ENCODE measurements at regions not wholly inside any gene's neighbourhood (a gene's known extent, or its start where the extent isn't known, plus 50 kb on each side); places are given as distances from the start of the nearest gene placed in this dataset.

GRCh38 chr22:26756675-26757293 is 99.4 kb downstream of the MIAT start:
- Mint-ChIP-seq H3K27me3 (ENCODE audit: low read depth) (no peaks in the 10 kb centered on the region), H3K4me1 (ENCODE audit: low read depth) (no peaks in the 10 kb centered on the region), H3K4me3 (no peak overlapping the region), H3K9me3 (ENCODE audit: insufficient read depth) (no peaks in the 10 kb centered on the region), H3K27ac (no peak overlapping the region), H3K36me3 (ENCODE audit: low read depth) (no peaks in the 10 kb centered on the region)
- ATAC-seq (peak; percentile 61), DNase-seq (peak; percentile 52)
- CTCF ChIA-PET, result interaction anchor here (0.7 to 2.6 kb wide), 7 partner anchors 11 to 252 kb away, joined by 3 to 8 read pairs (median 3); no protein-coding TSS in a partner anchor
- POLR2A ChIA-PET, result no interaction called here

GRCh38 chr22:26757496-26757895 is 100.1 kb downstream of the MIAT start:
- Mint-ChIP-seq H3K27ac (no peak overlapping the region), H3K9me3 (ENCODE audit: insufficient read depth) (no peaks in the 10 kb centered on the region), H3K27me3 (ENCODE audit: low read depth) (no peaks in the 10 kb centered on the region), H3K4me1 (ENCODE audit: low read depth) (no peaks in the 10 kb centered on the region), H3K36me3 (ENCODE audit: low read depth) (no peaks in the 10 kb centered on the region), H3K4me3 (no peak overlapping the region)
- ChIA-PET POLR2A (no interaction called here), CTCF (interaction anchor here (2.6 kb wide), 1 partner anchor 79 kb away, joined by 8 read pairs; no protein-coding TSS in a partner anchor)
- DNase-seq, result no peak
- no peak for ATAC-seq

- peaks cover 18% of the 10 kb centered on the region for H3K4me1 Mint-ChIP-seq (ENCODE audit: low read depth)
- ATAC-seq, result no peak
Observed at GRCh38 chr22:26762503-26763472, 105.4 kb downstream of the MIAT start.

DNA sequence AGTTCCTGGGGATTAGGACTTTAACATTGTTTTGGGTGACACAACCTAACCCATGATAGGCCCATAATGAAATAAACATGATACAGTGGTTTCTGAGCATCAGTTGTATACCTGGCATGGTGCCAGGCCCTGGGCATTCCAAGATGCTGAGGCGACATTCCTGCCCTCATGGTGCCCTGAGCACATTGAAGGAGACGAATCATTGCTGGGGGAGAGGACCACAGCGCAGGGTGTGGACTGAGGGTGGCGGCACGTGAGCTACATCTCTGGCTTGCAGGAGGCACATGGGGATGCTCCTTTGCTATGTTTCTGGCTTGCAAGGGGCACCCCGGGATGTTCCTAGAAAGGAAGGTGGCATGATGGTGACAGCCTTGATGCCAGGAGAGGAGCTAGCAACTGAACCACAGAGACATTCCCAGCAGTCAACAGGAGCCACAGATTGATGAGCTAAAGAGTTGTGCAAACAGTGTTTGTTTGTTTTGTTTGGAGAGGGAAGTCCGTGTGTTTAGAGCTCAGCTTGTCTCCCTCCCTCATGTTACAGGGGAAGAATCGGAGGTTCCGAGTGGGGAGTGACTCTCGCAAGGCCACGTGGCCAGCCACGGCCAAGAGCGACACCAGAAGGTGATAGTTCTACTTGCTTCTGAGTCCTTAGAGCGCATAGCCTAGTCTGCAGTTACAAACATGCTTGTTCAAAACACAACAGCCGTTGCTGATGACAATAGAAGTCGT is 106.4 kb downstream of the MIAT start:
- CTCF ChIA-PET, result no interaction called here
- ATAC-seq, result no peak

More at GRCh38 chr22:26762503-26763472, 105.4 kb downstream of the MIAT start:
- no peak overlapping the region for H3K4me3 Mint-ChIP-seq
- peaks cover 3% of the 10 kb centered on the region for H3K36me3 Mint-ChIP-seq (ENCODE audit: low read depth)
- no peaks in the 10 kb centered on the region for H3K27me3 Mint-ChIP-seq (ENCODE audit: low read depth)
- POLR2A ChIA-PET, result no interaction called here
- no peak for DNase-seq
- no peaks in the 10 kb centered on the region for H3K9me3 Mint-ChIP-seq (ENCODE audit: insufficient read depth)
- no peak overlapping the region for H3K27ac Mint-ChIP-seq
- CTCF ChIA-PET, result no interaction called here

GRCh38 chr22:26766510-26767350 is 109.3 kb downstream of the MIAT start:
- Mint-ChIP-seq H3K4me1 (ENCODE audit: low read depth) (peaks cover 19% of the 10 kb centered on the region), H3K27me3 (ENCODE audit: low read depth) (peaks cover 3% of the 10 kb centered on the region), H3K27ac (no peak overlapping the region), H3K9me3 (ENCODE audit: insufficient read depth) (no peaks in the 10 kb centered on the region), H3K36me3 (ENCODE audit: low read depth) (peaks cover 3% of the 10 kb centered on the region), H3K4me3 (no peak overlapping the region)
- ATAC-seq, result no peak
- DNase-seq, result peak; percentile 35
- ChIA-PET CTCF (no interaction called here), POLR2A (no interaction called here)

More for the DNA sequence above, 106.4 kb downstream of the MIAT start:
- POLR2A ChIA-PET, result no interaction called here
- Mint-ChIP-seq H3K36me3 (ENCODE audit: low read depth) (peaks cover 3% of the 10 kb centered on the region), H3K4me1 (ENCODE audit: low read depth) (peaks cover 19% of the 10 kb centered on the region), H3K9me3 (ENCODE audit: insufficient read depth) (no peaks in the 10 kb centered on the region), H3K27ac (no peak overlapping the region), H3K4me3 (no peak overlapping the region), H3K27me3 (ENCODE audit: low read depth) (no peaks in the 10 kb centered on the region)
- no peak for DNase-seq

- no peak for ATAC-seq
- ChIA-PET CTCF (interaction anchor here (1.5 kb wide), 1 partner anchor 9 kb away, joined by 4 read pairs; no protein-coding TSS in a partner anchor), POLR2A (no interaction called here)
- no peaks in the 10 kb centered on the region for H3K9me3 Mint-ChIP-seq (ENCODE audit: insufficient read depth)
- no peak overlapping the region for H3K4me3 Mint-ChIP-seq
- peaks cover 3% of the 10 kb centered on the region for H3K36me3 Mint-ChIP-seq (ENCODE audit: low read depth)
- DNase-seq, result no peak
- H3K27me3 Mint-ChIP-seq (ENCODE audit: low read depth), result peaks cover 3% of the 10 kb centered on the region
- H3K4me1 Mint-ChIP-seq (ENCODE audit: low read depth), result peaks cover 19% of the 10 kb centered on the region
- H3K27ac Mint-ChIP-seq, result no peak overlapping the region
Observed at GRCh38 chr22:26767351-26768155, 110.2 kb downstream of the MIAT start.

- ChIA-PET CTCF (interaction anchor here (1.5 kb wide), 1 partner anchor 9 kb away, joined by 4 read pairs; no protein-coding TSS in a partner anchor), POLR2A (no interaction called here)
- Mint-ChIP-seq H3K9me3 (ENCODE audit: insufficient read depth) (no peaks in the 10 kb centered on the region), H3K4me3 (no peak overlapping the region), H3K36me3 (ENCODE audit: low read depth) (peaks cover 3% of the 10 kb centered on the region), H3K27ac (no peak overlapping the region), H3K27me3 (ENCODE audit: low read depth) (peaks cover 3% of the 10 kb centered on the region), H3K4me1 (ENCODE audit: low read depth) (peaks cover 19% of the 10 kb centered on the region)
- no peak for ATAC-seq
- no peak for DNase-seq
Observed at GRCh38 chr22:26768156-26768515, 110.7 kb downstream of the MIAT start.

DNA sequence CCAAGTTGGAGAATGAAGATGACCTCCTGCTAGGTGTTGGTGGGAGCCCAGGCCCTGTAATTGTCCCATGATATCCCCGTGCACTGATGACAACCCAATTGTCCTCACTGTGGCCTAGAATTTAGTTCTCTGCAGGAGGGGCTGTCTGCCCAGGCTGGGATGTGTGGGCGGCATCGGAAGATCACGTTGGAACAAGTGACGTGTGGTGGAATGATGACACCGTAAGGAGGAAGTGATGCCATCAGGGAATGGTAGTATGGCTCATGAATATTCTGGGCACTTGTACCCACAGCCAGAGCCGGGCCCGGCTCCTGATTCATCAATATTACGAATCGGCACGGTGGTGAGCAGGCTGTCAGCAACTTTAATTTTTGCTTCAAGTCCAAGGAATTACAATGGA is 111.6 kb downstream of the MIAT start:
- Mint-ChIP-seq H3K27ac (no peak overlapping the region), H3K9me3 (ENCODE audit: insufficient read depth) (no peaks in the 10 kb centered on the region), H3K4me3 (no peak overlapping the region), H3K27me3 (ENCODE audit: low read depth) (peaks cover 3% of the 10 kb centered on the region), H3K4me1 (ENCODE audit: low read depth) (peaks cover 19% of the 10 kb centered on the region), H3K36me3 (ENCODE audit: low read depth) (peaks cover 3% of the 10 kb centered on the region)
- DNase-seq, result no peak
- ATAC-seq, result no peak
- ChIA-PET CTCF (interaction anchor here (1.5 kb wide), 1 partner anchor 10 kb away, joined by 4 read pairs; no protein-coding TSS in a partner anchor), POLR2A (interaction anchor here (0.6 kb wide), 1 partner anchor 375 kb away, joined by 3 read pairs; no protein-coding TSS in a partner anchor)

DNA sequence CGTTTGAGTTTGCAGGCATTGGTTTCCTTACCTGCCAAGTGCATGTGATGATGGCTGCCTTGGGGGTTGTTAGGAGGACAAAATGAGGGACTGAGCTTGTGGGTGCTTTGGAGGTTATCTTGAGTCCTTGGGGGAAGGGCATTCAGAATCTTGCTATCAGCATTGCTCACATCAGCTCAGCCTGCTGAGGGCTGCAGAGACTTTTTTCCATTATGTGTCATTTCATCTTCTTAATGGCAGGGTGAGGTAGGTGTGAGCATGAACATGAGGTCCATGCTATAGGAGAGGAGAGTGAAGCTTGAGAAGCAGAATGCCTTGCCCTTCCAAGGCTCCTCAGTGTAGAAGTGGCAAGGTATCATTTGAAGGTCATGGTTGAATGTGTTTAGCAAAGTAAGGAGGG is 112.3 kb downstream of the MIAT start:
- no peak overlapping the region for H3K27ac Mint-ChIP-seq
- peaks cover 19% of the 10 kb centered on the region for H3K4me1 Mint-ChIP-seq (ENCODE audit: low read depth)
- no peak overlapping the region for H3K4me3 Mint-ChIP-seq
- ChIA-PET POLR2A (interaction anchor here (0.6 kb wide), 1 partner anchor 374 kb away, joined by 3 read pairs; no protein-coding TSS in a partner anchor), CTCF (no interaction called here)
- peaks cover 3% of the 10 kb centered on the region for H3K36me3 Mint-ChIP-seq (ENCODE audit: low read depth)
- peaks cover 3% of the 10 kb centered on the region for H3K27me3 Mint-ChIP-seq (ENCODE audit: low read depth)
- DNase-seq, result no peak
- no peaks in the 10 kb centered on the region for H3K9me3 Mint-ChIP-seq (ENCODE audit: insufficient read depth)
- ATAC-seq, result no peak

DNA sequence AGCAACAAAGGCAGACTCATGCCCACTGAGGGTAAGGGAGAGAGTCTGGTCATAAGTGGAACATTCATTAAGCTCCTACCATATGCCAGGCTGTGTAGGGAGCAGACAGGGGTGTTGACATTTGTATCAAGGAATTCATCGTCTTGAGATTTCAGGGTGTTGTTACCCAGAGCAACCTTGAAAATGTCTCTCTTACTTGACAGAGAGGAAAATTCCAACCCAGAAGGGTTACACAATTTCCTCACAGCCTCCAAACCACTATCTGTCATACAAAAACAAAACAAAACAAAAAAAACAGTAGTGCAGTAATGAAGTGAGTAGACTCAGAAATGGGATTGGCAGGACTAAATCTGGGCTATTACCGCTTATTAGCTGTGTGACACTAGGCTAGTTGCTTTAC is 113.2 kb downstream of the MIAT start:
- H3K27ac Mint-ChIP-seq, result no peak overlapping the region
- H3K4me3 Mint-ChIP-seq, result no peak overlapping the region
- no peaks in the 10 kb centered on the region for H3K9me3 Mint-ChIP-seq (ENCODE audit: insufficient read depth)
- H3K4me1 Mint-ChIP-seq (ENCODE audit: low read depth), result peaks cover 19% of the 10 kb centered on the region
- ATAC-seq (no peak), DNase-seq (no peak)
- H3K36me3 Mint-ChIP-seq (ENCODE audit: low read depth), result peaks cover 3% of the 10 kb centered on the region
- ChIA-PET CTCF (no interaction called here), POLR2A (no interaction called here)
- peaks cover 3% of the 10 kb centered on the region for H3K27me3 Mint-ChIP-seq (ENCODE audit: low read depth)
